ENCODE measurements at regions not wholly inside any gene's neighbourhood (a gene's known extent, or its start where the extent isn't known, plus 50 kb on each side); places are given as distances from the start of the nearest gene placed in this dataset.

GRCh38 chr5:62720031-62720441, 141.4 kb downstream of the LRRC70 start:
- intact Hi-C loops (cut with micrococcal nuclease) (no loop called here), in situ Hi-C loops (cut with MboI; ENCODE audit: low sequenced_read_pairs) (no loop called here), dilution Hi-C loops (cut with HindIII; ENCODE audit: low sequenced_read_pairs, unreplicated experiment) (no loop called here)
- CTCF ChIA-PET, result no interaction called here
- H3K4ac ChIP-seq (ENCODE audit: low read depth, low read length), result no peak overlapping the region
- no peaks in the 10 kb centered on the region for H3K27me3 ChIP-seq (ENCODE audit: control insufficient read depth, insufficient read depth, low read length)
- H4K5ac ChIP-seq (ENCODE audit: low read depth, low read length), result no peak overlapping the region
- no peak overlapping the region for H3K14ac ChIP-seq (replicated peaks; ENCODE audit: low read depth, low read length)
- no peak overlapping the region for H2BK5ac ChIP-seq (ENCODE audit: low read depth, low read length, poor library complexity, severe bottlenecking)
- no CpG with 5 or more reads among the region's 7 CpGs for WGBS, 2 experiments (ENCODE audit: extremely low coverage in 2 of 2, insufficient read length in 1 of 2)
- H2AFZ ChIP-seq (replicated peaks; ENCODE audit: low read length, poor library complexity), result no peak overlapping the region
- H3K4me2 ChIP-seq (ENCODE audit: low read depth, low read length), result no peak overlapping the region
- H2AK5ac ChIP-seq (ENCODE audit: low read depth, low read length), result no peak overlapping the region
- H3K4me3 ChIP-seq (ENCODE audit: insufficient read depth, low read depth, low read length), result no peak overlapping the region
- no peaks in the 10 kb centered on the region for H3K9me1 ChIP-seq (ENCODE audit: insufficient read depth, low read length)
- H4K91ac ChIP-seq (ENCODE audit: insufficient read depth, low read depth, low read length), result no peak overlapping the region
- no peak overlapping the region for H4K8ac ChIP-seq (ENCODE audit: low read depth in 2 of 2, low read length in 2 of 2)
- no peak overlapping the region for H2AK9ac ChIP-seq (replicated peaks; ENCODE audit: low read depth, low read length, poor library complexity)
- POLR2A ChIA-PET (ENCODE audit: unreplicated experiment), result no interaction called here
- no peaks in the 10 kb centered on the region for H3K4me1 ChIP-seq (ENCODE audit: control insufficient read depth, insufficient read depth, low read length)
- ATAC-seq (ENCODE audit: low read depth), result peak; percentile 56; the same call in 1 of the 2 replicates
- no peak overlapping the region for H3K23ac ChIP-seq (ENCODE audit: low read depth, low read length)
- H3K56ac ChIP-seq (ENCODE audit: extremely low read depth, insufficient read depth, low read length), result no peak overlapping the region
- TF ChIP-seq RCOR1 (IDR thresholded peaks at IDR 0.05; ENCODE audit: insufficient replicate concordance, low read length) (no peak), MAFK (IDR thresholded peaks at IDR 0.05; ENCODE audit: low read depth, low read length) (no peak), NFE2L2 (IDR thresholded peaks at IDR 0.05; ENCODE audit: low read depth, low read length) (no peak), BHLHE40 (IDR thresholded peaks at IDR 0.05; ENCODE audit: low read depth, low read length) (no peak), CHD1 (IDR thresholded peaks at IDR 0.05; ENCODE audit: low read depth, low read length) (no peak), CEBPB (IDR thresholded peaks at IDR 0.05; ENCODE audit: low read depth, low read length) (no peak)
- TF ChIP-seq, protein P1, sequence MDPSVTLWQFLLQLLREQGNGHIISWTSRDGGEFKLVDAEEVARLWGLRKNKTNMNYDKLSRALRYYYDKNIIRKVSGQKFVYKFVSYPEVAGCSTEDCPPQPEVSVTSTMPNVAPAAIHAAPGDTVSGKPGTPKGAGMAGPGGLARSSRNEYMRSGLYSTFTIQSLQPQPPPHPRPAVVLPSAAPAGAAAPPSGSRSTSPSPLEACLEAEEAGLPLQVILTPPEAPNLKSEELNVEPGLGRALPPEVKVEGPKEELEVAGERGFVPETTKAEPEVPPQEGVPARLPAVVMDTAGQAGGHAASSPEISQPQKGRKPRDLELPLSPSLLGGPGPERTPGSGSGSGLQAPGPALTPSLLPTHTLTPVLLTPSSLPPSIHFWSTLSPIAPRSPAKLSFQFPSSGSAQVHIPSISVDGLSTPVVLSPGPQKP (IDR thresholded peaks at IDR 0.05; ENCODE audit: borderline replicate concordance, low read depth, low read length), result no peak
- TF ChIP-seq, protein P2, sequence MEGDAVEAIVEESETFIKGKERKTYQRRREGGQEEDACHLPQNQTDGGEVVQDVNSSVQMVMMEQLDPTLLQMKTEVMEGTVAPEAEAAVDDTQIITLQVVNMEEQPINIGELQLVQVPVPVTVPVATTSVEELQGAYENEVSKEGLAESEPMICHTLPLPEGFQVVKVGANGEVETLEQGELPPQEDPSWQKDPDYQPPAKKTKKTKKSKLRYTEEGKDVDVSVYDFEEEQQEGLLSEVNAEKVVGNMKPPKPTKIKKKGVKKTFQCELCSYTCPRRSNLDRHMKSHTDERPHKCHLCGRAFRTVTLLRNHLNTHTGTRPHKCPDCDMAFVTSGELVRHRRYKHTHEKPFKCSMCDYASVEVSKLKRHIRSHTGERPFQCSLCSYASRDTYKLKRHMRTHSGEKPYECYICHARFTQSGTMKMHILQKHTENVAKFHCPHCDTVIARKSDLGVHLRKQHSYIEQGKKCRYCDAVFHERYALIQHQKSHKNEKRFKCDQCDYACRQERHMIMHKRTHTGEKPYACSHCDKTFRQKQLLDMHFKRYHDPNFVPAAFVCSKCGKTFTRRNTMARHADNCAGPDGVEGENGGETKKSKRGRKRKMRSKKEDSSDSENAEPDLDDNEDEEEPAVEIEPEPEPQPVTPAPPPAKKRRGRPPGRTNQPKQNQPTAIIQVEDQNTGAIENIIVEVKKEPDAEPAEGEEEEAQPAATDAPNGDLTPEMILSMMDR (conservative IDR thresholded peaks at IDR 0.05; ENCODE audit: low read depth, low read length), result 0 out of 2 replicates have a peak, but pooled peaks have one; percentile 15
- H2BK120ac ChIP-seq (ENCODE audit: low read depth, low read length), result no peak overlapping the region
- no peaks in the 10 kb centered on the region for H3K9me3 ChIP-seq (ENCODE audit: control insufficient read depth, insufficient read depth, low read length)
- no peak overlapping the region for H3K9ac ChIP-seq (ENCODE audit: low read depth, low read length)
- H4K20me1 ChIP-seq (ENCODE audit: insufficient read depth, low read length), result no peaks in the 10 kb centered on the region
- no peaks in the 10 kb centered on the region for H3K79me1 ChIP-seq (ENCODE audit: low read depth in 1 of 2, low read length in 2 of 2)
- no peak overlapping the region for H2BK20ac ChIP-seq (ENCODE audit: low read depth, low read length)
- no peak overlapping the region for H3K18ac ChIP-seq (ENCODE audit: low read depth, low read length)
- peak; percentile 21 for DNase-seq
- no TSS peak for BruUV-seq (replicated peaks)
- no peak overlapping the region for H3K27ac ChIP-seq (ENCODE audit: insufficient read depth, low read length)
- H3K36me3 ChIP-seq (ENCODE audit: control insufficient read depth, insufficient read depth, low read length), result no peaks in the 10 kb centered on the region
- H2BK15ac ChIP-seq (ENCODE audit: low read depth, low read length), result no peak overlapping the region

Measured in IMR-90 (cell line).